ENCODE measurements at regions not wholly inside any gene's neighbourhood (a gene's known extent, or its start where the extent isn't known, plus 50 kb on each side); places are given as distances from the start of the nearest gene placed in this dataset.

GRCh38 chr7:9026121-9026520 lies 592.7 kb downstream of the NXPH1 start (continued):
- TF ChIP-seq, protein P1, sequence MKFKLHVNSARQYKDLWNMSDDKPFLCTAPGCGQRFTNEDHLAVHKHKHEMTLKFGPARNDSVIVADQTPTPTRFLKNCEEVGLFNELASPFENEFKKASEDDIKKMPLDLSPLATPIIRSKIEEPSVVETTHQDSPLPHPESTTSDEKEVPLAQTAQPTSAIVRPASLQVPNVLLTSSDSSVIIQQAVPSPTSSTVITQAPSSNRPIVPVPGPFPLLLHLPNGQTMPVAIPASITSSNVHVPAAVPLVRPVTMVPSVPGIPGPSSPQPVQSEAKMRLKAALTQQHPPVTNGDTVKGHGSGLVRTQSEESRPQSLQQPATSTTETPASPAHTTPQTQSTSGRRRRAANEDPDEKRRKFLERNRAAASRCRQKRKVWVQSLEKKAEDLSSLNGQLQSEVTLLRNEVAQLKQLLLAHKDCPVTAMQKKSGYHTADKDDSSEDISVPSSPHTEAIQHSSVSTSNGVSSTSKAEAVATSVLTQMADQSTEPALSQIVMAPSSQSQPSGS (CRISPR knock-in tag; IDR thresholded peaks at IDR 0.05; ENCODE audit: borderline replicate concordance, low read depth): no peak
- no peak for TF ChIP-seq USF2 (CRISPR knock-in tag; IDR thresholded peaks at IDR 0.05)
- no peak for TF ChIP-seq ZNF317 (CRISPR knock-in tag; IDR thresholded peaks at IDR 0.05; ENCODE audit: borderline replicate concordance, low read depth)
- TF ChIP-seq, protein P2, sequence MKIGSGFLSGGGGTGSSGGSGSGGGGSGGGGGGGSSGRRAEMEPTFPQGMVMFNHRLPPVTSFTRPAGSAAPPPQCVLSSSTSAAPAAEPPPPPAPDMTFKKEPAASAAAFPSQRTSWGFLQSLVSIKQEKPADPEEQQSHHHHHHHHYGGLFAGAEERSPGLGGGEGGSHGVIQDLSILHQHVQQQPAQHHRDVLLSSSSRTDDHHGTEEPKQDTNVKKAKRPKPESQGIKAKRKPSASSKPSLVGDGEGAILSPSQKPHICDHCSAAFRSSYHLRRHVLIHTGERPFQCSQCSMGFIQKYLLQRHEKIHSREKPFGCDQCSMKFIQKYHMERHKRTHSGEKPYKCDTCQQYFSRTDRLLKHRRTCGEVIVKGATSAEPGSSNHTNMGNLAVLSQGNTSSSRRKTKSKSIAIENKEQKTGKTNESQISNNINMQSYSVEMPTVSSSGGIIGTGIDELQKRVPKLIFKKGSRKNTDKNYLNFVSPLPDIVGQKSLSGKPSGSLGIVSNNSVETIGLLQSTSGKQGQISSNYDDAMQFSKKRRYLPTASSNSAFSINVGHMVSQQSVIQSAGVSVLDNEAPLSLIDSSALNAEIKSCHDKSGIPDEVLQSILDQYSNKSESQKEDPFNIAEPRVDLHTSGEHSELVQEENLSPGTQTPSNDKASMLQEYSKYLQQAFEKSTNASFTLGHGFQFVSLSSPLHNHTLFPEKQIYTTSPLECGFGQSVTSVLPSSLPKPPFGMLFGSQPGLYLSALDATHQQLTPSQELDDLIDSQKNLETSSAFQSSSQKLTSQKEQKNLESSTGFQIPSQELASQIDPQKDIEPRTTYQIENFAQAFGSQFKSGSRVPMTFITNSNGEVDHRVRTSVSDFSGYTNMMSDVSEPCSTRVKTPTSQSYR (CRISPR knock-in tag; IDR thresholded peaks at IDR 0.05): no peak
- TF ChIP-seq FOXP1 (CRISPR knock-in tag; IDR thresholded peaks at IDR 0.05; ENCODE audit: borderline replicate concordance): no peak
- TF ChIP-seq CBFB (CRISPR knock-in tag; IDR thresholded peaks at IDR 0.05; ENCODE audit: low read depth): no peak
- no peak for TF ChIP-seq PREB (CRISPR knock-in tag; IDR thresholded peaks at IDR 0.05; ENCODE audit: borderline replicate concordance)

- H3K36me3 Mint-ChIP-seq: no peaks in the 10 kb centered on the region
- H3K9me3 Mint-ChIP-seq: no peaks in the 10 kb centered on the region
- no peaks in the 10 kb centered on the region for H3K27me3 Mint-ChIP-seq (ENCODE audit: low read depth)
- ChIA-PET POLR2A (no interaction called here), CTCF (no interaction called here)
- H3K4me3 Mint-ChIP-seq: no peak overlapping the region
- ATAC-seq (no peak), DNase-seq (ENCODE audit: low spot score) (no peak)
- peaks cover 13% of the 10 kb centered on the region for H3K4me1 Mint-ChIP-seq
- H3K27ac Mint-ChIP-seq: no peak overlapping the region
- no peak for TF ChIP-seq ELF4 (CRISPR knock-in tag; IDR thresholded peaks at IDR 0.05; ENCODE audit: low read depth)
- no peak for TF ChIP-seq STAT6 (CRISPR knock-in tag; conservative IDR thresholded peaks at IDR 0.05; ENCODE audit: low read depth)
- TF ChIP-seq ZNF317 (CRISPR knock-in tag; IDR thresholded peaks at IDR 0.05; ENCODE audit: borderline replicate concordance, low read depth): no peak
- TF ChIP-seq, protein P3, sequence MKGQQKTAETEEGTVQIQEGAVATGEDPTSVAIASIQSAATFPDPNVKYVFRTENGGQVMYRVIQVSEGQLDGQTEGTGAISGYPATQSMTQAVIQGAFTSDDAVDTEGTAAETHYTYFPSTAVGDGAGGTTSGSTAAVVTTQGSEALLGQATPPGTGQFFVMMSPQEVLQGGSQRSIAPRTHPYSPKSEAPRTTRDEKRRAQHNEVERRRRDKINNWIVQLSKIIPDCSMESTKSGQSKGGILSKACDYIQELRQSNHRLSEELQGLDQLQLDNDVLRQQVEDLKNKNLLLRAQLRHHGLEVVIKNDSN (CRISPR knock-in tag; IDR thresholded peaks at IDR 0.05): no peak
- no peak for TF ChIP-seq HMGA2 (CRISPR knock-in tag; IDR thresholded peaks at IDR 0.05)
- no peak for TF ChIP-seq JAZF1 (CRISPR knock-in tag; IDR thresholded peaks at IDR 0.05)
- TF ChIP-seq ZNF121 (CRISPR knock-in tag; IDR thresholded peaks at IDR 0.05): no peak
- TF ChIP-seq GRHL2 (CRISPR knock-in tag; IDR thresholded peaks at IDR 0.05; ENCODE audit: insufficient replicate concordance, severe bottlenecking): no peak
- no peak for TF ChIP-seq PRDM15 (CRISPR knock-in tag; IDR thresholded peaks at IDR 0.05)
- TF ChIP-seq ZNF263 (CRISPR knock-in tag; IDR thresholded peaks at IDR 0.05; ENCODE audit: low read depth): no peak
- no peak for TF ChIP-seq ATF3 (CRISPR knock-in tag; conservative IDR thresholded peaks at IDR 0.05)
- no peak for TF ChIP-seq SMAD3 (CRISPR knock-in tag; IDR thresholded peaks at IDR 0.05; ENCODE audit: borderline replicate concordance)
- no peak for TF ChIP-seq ZNF219 (CRISPR knock-in tag; IDR thresholded peaks at IDR 0.05; ENCODE audit: borderline replicate concordance)
- TF ChIP-seq FOXK1 (CRISPR knock-in tag; IDR thresholded peaks at IDR 0.05): no peak
Measured at GRCh38 chr7:9028012-9028411, 594.6 kb downstream of the NXPH1 start.

Data from WTC11 (cell line).